HG02642 (cell line): ENCODE measurements at regions not wholly inside any gene's neighbourhood (a gene's known extent, or its start where the extent isn't known, plus 50 kb on each side); places are given as distances from the start of the nearest gene placed in this dataset.
A peak's percentile ranks its signal among the peaks of the same experiment; 100 is the strongest.

ENCODE experiments used
- ATAC-seq: cut with Tn5 transposase; IDR thresholded peaks from one replicate; pipeline ENCODE4 v1.9.1; 2021; ENCODE audit warnings: mild to moderate bottlenecking; ENCODE audit not compliant: unreplicated experiment, poor library complexity

DNA sequence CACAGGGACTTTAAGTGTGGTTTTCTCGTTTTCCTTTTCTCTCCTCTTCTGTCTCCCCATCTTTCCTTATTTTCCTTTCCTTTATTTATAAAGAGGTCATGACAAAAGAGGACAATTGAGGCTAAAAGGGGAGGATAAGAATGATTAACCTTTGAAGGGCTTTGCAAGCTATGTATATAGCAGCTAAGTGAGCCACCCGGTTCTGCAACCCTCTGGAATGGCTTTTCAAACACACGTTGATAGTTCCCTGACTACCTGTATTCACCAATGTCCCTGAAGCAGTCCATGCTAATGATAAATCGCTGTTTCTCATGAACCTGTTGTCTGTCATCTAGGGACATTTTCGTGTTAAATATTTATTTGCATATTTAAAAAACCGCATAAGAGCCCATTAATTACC lies 124.4 kb upstream of the RALGAPA2 start:
- ATAC-seq = no peak

DNA sequence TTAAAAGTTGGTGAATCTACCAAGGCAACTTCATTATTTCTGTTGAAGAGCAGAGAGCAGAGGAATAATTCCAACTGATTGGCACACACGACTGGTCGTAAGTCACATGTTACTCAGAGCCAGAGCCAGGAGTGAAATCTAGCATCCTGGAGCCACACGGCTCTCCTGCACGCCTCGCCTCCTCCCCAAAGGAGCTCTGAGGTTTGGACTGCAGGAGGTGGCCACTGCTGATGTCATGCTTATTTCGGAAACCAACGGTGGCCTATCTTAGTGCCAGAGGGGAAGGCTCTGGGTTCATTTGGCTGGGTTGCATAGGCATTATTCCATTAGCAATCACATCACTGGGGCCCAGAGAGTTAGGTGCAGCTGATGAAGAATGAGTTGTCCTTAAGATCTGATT lies 123.5 kb upstream of the RALGAPA2 start:
- ATAC-seq = no peak

DNA sequence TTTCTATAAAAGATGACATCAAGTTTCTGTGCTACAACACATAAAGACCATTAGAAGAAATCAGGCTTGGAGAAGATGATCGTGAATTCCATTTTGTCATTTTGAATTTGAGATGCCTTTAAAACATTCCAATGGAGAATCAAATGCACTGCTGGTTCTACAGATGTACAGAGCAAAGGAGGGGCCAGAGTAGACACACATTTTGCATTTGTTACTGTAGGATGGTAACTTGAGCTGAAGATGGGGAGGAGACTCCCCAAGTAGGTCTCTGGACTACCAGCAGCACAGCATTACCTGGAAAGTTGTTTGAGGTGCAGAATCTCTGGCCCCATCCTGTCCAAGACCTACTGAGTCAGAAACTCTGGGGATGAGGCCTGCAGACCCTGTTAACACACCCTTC lies 121.6 kb upstream of the RALGAPA2 start:
- no peak for ATAC-seq

DNA sequence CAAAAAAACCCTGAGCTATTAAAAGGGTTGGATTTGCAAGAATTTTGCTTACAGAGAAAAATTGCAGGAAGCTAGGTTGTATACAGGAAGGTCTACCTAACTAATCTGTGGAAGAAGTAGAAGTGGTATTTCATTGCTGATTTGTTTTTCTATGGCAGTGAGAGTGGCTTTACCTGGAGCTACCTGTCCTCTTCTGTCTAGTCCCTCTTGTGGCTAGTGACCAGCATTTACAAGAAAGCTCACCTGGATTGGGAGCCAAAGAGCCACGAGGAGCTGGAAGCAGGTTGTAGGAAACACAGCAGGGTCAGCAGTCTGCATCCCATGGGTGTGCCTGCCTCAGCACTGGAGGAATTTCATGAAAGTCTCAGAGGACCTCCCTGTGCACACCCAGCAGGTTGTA lies 120.3 kb upstream of the RALGAPA2 start:
- ATAC-seq = no peak

DNA sequence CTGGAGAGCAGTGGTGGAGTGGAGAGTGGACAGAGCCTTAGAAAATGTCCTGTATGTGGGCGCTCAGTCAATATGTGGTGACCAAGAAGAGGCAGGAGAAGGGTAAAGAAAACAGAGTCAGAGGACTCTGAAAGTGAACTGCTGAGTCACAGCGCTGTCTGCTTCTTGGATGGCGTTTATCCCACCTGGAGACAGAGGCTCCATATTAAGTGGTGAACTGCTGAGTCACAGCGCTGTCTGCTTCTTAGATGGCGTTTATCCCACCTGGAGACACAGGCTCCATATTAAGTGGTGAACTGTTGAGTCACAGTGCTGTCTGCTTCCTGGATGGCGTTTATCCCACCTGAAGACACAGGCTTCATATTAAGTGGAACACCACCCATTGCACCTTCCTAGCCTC lies 119.3 kb upstream of the RALGAPA2 start:
- no peak for ATAC-seq

DNA sequence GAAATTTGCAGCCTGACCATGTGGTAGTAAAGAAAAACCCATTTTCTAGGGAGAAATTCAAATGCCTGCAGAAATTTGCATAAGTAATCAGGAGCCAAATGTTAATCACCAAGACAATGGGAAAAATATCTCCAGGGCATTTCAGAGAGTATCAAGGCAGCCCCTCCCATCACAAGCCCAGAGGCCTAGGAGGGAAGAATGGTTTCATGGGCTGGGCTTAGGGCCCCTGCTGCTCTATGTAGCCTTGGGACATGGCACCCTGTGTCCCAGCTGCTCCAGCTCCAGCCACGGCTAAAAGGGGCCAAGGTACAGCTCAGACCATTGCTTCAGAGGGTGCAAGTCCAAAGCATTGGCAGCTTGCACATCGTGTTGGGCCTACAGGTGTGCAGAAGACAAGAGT lies 117.2 kb upstream of the RALGAPA2 start:
- ATAC-seq = no peak

DNA sequence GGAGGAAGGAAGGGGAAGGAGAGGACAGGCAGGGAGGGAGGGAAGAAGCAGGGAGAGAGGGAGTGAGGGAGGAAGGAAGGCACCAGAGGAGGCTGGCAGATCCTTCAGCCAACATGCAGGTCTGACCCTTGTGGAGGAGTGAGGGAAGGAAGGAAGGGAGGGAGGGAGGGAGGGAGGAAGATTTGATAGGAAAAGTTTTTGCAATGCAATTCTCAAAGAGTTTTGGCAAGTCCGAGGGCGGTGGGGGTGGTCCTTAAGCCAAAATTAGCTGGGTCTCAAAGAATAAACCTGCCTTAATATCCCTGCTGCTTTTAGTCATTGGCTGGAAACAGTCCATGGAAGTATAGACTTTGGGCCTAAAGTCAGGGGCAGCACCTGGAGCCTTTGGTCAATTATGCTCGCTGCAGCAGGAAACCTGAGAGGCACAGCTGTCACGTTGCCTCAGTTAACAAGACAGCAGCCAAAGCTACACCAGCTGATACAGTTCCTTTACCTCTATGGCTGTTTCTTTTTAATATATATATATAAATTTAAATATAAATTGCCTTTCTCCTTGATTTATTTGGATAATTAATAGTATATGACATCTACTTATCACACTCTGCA lies 115.7 kb upstream of the RALGAPA2 start:
- ATAC-seq = no peak

DNA sequence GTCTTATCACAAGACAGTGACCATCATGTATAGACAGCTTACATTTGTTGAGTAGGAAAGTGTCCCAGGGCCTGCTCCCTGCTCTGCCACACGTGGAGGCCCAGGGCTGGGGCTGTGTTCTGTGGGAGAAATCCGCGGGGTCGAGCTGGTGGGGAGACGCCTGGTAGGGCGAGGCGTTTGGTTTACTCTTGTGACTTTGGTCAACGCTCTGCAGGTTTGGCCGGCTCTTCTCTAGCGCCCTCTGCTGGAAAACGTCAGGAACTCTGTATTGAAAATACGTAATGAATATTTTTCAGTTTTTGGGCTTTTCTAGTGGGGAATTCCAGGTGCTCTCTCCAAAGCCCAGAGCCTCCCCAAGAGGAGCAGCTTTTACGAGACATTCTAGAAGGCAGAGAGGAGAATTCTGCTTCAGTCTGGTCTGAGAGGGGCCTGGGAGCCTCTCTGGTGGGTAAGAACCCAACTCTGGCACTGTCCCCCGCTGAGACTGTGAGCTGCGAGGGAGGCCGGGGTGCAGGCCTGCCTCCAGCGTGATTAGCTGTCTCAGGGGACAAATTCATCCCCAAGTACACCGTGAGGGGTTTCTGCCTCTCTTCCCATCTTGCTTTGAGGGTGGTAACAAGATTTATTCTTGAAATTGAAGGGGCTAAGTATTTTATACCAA lies 112.6 kb upstream of the RALGAPA2 start:
- ATAC-seq = peak; percentile 70

DNA sequence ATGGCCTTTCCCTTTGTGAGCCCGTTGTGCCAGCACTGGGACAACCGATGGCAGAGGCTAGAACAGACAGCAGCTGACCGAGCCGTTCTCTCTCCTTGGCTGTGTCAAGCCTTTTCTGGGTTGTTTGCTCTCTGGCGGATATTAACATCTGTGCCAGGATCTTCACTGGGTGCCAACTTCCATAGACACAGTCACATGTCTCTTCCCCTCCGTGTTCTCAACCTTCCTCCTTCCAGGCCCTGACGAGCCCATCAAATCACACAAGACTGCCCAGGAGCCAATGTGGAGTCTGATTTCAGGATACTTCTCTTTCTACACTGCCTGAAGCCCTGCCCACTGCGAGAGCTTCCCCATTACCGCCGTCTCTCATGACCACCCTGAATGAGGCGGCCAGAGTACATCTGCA lies 111.0 kb upstream of the RALGAPA2 start:
- no peak for ATAC-seq

DNA sequence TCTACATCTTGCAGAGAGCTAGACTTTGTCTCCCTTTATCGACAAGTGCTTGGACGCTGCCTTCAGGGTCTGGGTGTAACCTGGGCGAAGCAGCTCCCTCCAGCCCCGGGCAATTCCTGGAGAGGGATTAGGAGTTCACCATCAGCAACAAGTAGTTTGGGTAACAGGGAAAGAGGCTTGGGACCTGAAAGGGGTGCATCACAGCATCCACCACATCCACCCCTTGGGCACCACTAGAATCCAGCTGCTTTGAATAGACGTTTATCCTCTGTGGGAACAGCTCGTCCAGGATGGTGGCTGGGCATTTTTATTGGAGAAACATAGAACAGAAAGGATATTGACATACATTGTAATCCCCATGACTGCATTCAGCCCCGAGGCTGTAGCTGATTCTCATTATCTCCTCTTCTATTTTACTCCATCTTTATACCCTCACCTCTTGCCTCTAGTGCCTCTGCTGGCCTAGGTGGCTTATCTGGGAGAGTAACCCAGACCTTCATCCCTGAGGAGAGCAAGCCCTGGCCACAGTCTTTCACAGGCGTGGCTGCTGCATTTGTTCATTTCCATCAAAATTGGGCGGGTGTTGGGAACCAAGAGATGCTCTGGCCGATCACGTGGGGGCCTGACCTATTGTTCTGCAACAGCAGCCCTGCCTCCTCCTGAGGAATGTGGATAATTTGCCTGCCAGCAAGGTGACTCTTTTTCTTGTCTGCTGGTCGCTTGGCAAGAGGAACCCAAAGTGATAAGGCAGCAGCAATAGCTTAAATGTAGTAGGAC lies 109.2 kb upstream of the RALGAPA2 start:
- ATAC-seq = no peak

DNA sequence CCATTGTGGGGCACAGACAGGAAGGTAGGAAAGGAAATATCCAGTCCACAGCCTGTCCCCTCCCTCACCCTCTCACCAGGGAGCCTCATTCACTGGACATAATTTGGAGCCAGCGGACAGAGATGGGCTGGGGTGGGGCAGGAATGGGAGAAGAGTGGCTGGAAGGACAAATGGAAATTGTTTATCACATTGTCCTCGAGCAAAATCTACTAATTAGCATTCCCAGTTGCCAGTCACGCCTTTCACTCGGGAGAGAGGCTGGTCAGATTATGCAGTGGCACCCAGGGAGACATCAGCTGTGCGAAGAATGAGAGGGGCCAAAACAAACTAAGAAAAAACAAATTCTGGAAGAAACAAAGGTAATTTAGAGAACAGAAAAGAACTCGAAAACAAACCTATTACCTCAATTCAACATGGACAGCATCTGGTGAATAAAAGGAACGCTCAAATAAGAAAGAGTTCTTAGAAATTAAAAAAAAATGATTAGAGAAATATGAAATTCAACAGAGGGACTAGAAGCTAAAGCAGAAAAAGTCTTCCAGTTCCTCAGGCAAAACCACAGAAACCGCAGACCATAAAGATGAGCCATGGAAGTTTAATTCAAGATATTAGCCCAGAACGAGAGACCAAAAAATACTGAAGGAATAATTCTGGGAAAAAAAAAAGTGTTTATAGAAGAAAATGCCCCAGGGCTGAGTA lies 108.5 kb upstream of the RALGAPA2 start:
- ATAC-seq = no peak

DNA sequence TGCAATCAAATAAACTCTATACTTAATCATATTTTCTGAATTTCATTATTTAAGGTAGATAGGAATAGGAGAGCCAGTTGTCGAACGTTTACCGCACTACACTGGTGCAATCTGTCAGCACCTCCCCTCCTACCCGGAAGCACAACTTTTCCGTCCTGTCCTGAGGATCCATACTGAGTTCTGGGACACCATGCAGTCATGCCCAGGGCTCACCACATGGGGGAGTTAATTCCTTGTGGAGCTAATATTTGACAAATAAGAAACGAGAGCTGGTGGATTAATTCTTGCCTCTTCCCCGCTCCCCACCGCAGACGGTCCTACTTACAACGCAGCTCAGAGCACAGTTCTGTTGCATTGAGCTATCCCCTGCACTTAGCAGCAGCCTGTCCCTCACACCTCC lies 107.7 kb upstream of the RALGAPA2 start:
- ATAC-seq = no peak

DNA sequence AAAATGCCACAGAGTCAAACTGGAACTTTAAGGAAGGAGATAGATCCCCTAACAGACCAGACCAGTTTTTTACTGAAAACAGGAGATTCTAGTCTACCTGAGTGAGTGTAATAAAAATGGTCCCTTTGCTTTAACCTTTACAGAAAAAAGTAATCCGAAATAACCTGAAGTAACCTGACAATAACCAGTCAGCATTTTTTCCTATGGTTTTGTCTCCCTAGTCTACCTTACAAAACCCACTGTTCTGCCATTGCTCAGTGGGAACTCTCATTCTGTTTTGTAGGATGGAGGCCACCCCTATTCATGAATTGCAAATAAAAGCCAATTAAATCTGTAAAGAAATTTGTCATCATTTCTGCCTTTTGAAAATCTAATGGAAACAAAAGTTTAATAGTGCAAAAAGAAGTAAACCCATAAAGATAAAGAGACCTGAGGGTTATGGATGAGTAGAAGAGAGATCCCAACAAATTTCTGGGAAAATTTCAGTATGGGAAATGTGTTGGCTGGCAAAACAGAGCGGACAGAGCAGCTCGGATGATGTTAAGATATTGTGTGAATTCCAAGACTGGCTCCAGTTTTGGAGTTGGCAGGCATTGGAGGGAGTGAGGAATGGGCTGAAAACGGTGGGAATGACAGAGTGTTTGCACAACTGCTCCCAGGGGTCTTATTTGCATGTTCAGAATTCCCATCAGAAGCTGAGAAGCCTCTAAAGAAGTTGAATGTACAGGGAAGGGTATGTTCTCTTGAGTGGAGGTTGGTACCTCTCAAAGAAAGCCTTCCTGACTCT lies 104.7 kb upstream of the RALGAPA2 start:
- no peak for ATAC-seq

DNA sequence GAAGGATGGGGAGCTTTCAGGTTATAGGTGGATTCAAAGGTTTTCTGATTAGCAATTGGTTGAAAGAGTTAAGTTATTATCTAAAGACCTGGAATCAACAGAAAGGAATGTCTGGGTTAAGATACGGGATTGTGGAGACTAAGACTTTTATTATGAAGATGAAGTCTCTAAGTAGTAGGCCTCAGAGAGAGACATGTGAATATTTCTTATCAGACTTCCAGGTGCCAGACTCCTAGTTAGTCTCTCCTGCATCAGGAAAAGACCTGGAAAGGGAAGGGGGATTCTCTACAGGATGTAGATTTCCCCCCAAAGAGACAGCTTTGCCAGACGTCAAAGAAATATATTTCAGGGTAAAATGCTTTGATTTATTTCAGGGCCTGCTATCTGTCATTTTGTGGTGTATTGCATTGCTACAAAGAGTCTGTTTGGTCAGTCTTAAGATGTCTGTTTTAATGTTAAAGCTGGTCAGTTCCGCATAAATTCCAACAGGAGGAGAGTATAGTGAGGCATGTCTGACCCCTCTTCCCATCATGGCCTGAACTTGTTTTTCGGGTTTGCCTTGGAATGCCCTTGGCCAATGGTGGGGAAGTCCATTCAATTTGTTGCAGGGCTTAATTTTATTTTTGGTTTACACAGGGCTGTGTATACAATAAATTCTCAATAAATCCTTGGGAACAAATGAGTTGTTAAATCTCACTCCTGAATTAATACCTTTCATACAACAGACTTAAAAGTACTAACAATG lies 103.4 kb upstream of the RALGAPA2 start:
- ATAC-seq = no peak

DNA sequence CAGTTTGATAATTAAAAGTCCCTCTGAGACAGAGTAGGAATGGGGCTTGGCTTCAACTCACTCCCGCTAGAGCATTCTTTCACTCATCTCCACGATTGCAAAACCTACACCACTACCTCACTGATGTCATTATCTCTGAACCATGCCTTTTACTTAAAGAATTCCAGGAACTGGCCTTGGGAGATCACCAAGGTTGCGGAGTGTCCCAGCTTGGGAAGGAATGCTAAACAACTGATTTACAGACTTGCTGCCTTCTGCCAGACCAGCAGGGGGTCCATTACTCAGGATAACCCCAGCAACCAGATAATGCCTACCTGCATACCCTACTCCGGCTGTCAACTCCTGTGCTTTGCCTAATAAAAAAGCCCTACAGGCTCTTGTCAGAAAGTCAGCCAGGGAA lies 102.2 kb upstream of the RALGAPA2 start:
- no peak for ATAC-seq

DNA sequence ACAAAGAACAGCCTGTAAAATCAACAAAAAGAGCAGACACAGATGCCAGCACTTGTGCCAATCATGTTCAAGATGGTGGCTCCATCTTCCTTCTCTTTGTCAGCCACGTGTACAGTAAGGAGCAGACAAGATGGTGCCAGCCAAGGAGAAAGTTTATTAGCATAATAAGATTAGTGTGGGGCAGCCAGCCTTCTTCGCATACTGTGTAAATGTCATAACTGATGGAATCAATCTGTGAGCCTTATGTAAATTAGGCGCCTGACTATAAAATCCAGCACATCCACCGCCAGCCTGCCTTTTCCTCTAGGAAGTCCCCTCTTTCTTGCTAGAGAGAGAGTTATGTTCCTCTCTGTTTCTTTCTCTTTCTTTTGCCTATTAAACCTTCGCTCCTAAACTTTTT lies 99.7 kb upstream of the RALGAPA2 start:
- no peak for ATAC-seq

DNA sequence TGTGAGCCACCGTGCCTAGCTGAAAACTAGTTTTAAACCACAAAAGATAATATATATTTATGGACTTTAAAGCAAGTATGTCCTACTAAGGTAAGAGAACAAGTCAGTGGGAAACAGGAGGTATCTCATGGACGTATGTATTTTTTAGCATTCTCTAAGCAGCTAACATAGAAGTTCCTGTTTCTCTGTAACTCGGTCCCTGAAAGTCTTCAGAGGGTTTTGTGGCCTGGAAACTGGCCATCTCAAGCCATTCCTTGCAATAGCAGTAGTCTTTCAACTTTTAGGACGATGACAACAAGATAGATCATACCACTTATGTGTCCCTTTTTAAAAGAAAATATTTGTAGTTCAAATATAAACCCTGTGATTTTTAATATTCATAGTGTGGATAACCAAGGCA lies 95.6 kb upstream of the RALGAPA2 start:
- no peak for ATAC-seq

DNA sequence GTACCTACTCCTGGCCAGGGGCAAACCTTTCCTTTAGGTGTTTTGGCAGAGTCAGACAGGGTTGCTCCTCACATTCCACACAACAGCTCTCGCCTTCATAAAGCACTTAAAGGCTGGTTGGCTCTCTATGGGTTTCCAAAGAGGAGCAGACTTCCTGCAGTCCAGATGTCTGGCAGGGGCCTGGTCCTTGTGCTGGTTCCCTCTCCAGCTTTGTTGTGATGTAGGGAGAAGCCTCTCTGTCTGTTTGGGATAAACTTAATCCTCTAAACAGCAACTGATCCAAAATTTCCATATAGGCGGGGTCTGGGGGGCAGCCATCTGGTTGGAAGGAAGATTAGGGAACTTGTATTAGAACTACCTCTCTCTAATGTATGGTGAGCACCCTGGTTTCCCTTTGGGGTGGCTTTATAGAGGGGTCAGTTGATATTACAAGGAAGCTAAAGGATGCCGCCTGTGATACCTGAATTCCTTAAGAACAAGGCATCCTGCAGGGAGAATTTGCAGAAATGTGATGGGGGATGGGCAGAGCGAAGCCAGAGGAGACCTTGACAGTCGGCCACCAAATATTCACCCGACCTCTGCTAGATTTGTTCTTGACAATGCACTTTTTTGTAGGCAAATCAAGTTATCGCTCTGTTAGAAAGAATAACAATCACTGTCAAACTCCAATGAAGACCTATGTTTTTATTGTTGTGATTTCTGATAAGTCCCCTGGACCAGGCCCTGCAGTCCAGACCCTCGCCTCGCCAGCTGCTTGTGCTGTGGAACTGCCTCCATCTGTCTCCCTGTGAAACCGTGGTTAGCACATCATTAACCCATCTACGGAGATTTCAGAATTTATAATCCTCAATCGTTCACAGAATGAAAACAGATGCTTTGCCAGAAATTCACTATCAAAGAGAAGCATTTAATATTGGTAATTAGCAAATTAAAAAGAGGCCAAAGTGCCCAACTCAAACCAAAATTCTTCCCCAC lies 94.0 kb upstream of the RALGAPA2 start:
- ATAC-seq = no peak

DNA sequence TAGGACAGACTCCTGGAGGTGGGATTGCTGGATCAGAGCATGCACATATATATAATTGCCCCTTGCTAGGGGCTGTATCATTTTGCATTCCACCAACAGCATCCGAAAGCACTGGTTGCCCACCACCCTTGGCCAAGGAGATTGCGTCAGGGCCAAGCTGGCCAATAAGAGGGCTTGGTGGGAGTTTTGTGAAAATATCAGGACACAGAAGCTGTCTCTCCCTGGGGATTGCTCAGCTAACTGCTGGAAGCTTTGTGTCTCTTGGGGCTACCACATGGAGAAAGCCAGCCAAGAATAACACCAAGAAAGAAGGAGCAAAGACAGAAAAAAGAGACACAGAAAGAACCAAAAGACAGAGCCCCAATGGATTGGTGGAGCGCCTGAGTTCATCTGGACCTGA lies 90.6 kb upstream of the RALGAPA2 start:
- no peak for ATAC-seq
